Caco-2 (cell line): ENCODE measurements at regions not wholly inside any gene's neighbourhood (a gene's known extent, or its start where the extent isn't known, plus 50 kb on each side); places are given as distances from the start of the nearest gene placed in this dataset.

Source experiments
- BruUV-seq: library from RNA; stranded (reverse); fragments of 400-500 nt; replicated peaks from 2 replicates; lab custom pipeline; 2021; lab: Mats Ljungman, UMichigan
- CTCF ChIA-PET: fragments of 300-600 bp; sonication (Branson Sonifier 250); formaldehyde crosslinking; loops from one replicate; lab custom pipeline; 2022; ENCODE audit warnings: antibody characterized with exemption; lab: Charles Lee
- POLR2A ChIA-PET: fragments of 300-600 bp; sonication (Branson Sonifier 250); formaldehyde crosslinking; loops from one replicate; lab custom pipeline; 2022; ENCODE audit warnings: antibody characterized with exemption; lab: Charles Lee
- DNase-seq, 2 experiments: peaks; one replicate each; pipeline versions ENCODE4 v3.0.0 to v3.0.0-alpha.2; 2020 to 2022
- H3K27me3 ChIP-seq: replicated peaks from 2 replicates; pipeline ENCODE4 v1.6.0; 2011; ENCODE audit warnings: low read length; ENCODE audit not compliant: control insufficient read depth, insufficient read depth
- H3K36me3 ChIP-seq: 2 replicates; pipeline ENCODE4 v1.5.1; 2011; ENCODE audit warnings: low read length; ENCODE audit not compliant: control insufficient read depth, insufficient read depth
- H3K4me1 ChIP-seq: fragments of 250-450 bp; sonication (Bioruptor Pico); 2 replicates; pipeline ENCODE4 v1.5.1; 2020; ENCODE audit warnings: mild to moderate bottlenecking
- H3K4me3 ChIP-seq: 2 replicates; pipeline ENCODE4 v1.5.1; 2011; ENCODE audit warnings: low read depth, mild to moderate bottlenecking, control low read depth, low read length
- H3K9me3 ChIP-seq: fragments of 250-450 bp; sonication (Bioruptor Pico); 2 replicates; pipeline ENCODE4 v1.5.1; 2020; ENCODE audit warnings: mild to moderate bottlenecking, moderate library complexity
- H3K27ac Mint-ChIP-seq: one replicate; pipeline ENCODE4 v1.8.0; 2022; ENCODE audit warnings: mixed read lengths; ENCODE audit not compliant: unreplicated experiment
- H3K27me3 Mint-ChIP-seq: one replicate; pipeline ENCODE4 v1.8.0; 2022; ENCODE audit warnings: mixed read lengths; ENCODE audit not compliant: insufficient read depth, unreplicated experiment
- H3K36me3 Mint-ChIP-seq: one replicate; pipeline ENCODE4 v1.8.0; 2022; ENCODE audit warnings: mild to moderate bottlenecking, mixed read lengths; ENCODE audit not compliant: insufficient read depth, unreplicated experiment
- H3K4me1 Mint-ChIP-seq: one replicate; pipeline ENCODE4 v1.8.0; 2022; ENCODE audit warnings: low read depth, mixed read lengths; ENCODE audit not compliant: unreplicated experiment
- H3K4me3 Mint-ChIP-seq: one replicate; pipeline ENCODE4 v1.8.0; 2022; ENCODE audit warnings: mild to moderate bottlenecking, moderate library complexity, mixed read lengths; ENCODE audit not compliant: unreplicated experiment
- H3K9me3 Mint-ChIP-seq: one replicate; pipeline ENCODE4 v1.8.0; 2022; ENCODE audit warnings: mixed read lengths; ENCODE audit not compliant: unreplicated experiment
- intact Hi-C: fragments of 100-400 bp; cut with micrococcal nuclease; formaldehyde crosslinking; loops from one replicate; pipeline ENCODE4 v1.10.0; 2022; ENCODE audit not compliant: unreplicated experiment
- TF ChIP-seq, protein P1 (sequence below), 2 experiments: fragments of 200-600 bp in 1 of 2; IDR thresholded peaks; 1 replicate in 1 of 2; 2 replicates in 1 of 2; pipeline versions ENCODE4 v1.5.1 to v1.8.0; 2011 to 2022; ENCODE audit warnings: antibody characterized with exemption in 1 of 2, control low read depth in 1 of 2, inconsistent platforms in 1 of 2, low read depth in 1 of 2, low read length in 1 of 2, mild to moderate bottlenecking in 1 of 2, moderate library complexity in 1 of 2; ENCODE audit not compliant: insufficient read depth in 1 of 2, severe bottlenecking in 1 of 2, unreplicated experiment in 1 of 2

DNA sequence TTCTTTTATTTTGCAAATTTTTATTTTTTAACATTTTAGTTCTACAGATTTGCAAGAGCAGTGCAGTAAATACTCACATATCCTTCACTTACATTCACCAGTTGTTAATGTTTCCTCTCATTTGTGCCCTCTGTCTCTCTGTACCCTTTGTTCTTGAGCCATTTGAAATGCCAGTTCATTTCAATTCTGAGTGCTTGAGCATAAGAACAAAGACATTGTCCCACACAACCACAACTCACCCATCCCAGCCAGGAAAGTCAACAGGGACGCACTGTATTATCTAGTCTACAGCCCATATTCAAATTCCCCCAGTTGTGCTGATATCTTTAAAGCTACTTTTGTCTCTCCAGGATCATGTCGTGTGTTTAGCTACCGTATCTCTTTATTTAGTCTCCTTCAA, 141.4 kb upstream of the SLC6A11 start:
- CTCF ChIA-PET = no interaction called here

DNA sequence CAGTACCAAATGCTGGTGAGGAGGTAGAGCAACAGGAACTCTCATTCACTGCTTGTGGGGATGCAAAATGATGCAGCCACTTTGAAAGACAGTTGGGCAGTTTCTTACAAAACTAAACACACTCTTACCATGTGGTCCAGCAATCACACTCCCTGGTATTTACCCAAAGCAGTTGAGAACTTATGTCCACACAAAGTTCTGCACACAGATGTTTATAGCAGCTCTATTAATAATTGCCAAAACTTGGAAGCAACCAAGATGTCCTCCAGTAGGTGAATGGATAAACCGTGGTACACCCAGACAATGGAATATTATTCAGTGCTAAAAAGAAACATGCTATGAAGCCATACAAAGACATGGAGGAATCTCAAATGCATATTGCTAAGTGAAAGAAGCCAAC, 139.1 kb upstream of the SLC6A11 start:
- TF ChIP-seq, protein P1, sequence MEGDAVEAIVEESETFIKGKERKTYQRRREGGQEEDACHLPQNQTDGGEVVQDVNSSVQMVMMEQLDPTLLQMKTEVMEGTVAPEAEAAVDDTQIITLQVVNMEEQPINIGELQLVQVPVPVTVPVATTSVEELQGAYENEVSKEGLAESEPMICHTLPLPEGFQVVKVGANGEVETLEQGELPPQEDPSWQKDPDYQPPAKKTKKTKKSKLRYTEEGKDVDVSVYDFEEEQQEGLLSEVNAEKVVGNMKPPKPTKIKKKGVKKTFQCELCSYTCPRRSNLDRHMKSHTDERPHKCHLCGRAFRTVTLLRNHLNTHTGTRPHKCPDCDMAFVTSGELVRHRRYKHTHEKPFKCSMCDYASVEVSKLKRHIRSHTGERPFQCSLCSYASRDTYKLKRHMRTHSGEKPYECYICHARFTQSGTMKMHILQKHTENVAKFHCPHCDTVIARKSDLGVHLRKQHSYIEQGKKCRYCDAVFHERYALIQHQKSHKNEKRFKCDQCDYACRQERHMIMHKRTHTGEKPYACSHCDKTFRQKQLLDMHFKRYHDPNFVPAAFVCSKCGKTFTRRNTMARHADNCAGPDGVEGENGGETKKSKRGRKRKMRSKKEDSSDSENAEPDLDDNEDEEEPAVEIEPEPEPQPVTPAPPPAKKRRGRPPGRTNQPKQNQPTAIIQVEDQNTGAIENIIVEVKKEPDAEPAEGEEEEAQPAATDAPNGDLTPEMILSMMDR (IDR thresholded peaks at IDR 0.05; ENCODE audit: insufficient read depth in 1 of 2, low read depth in 1 of 2, low read length in 1 of 2, severe bottlenecking in 1 of 2, unreplicated experiment in 1 of 2) = no peak
- no peaks in the 10 kb centered on the region for H3K36me3 Mint-ChIP-seq
- Histone ChIP-seq H3K4me3 (no peak overlapping the region), H3K9me3 (no peaks in the 10 kb centered on the region), H3K4me1 (no peaks in the 10 kb centered on the region), H3K27me3 (no peaks in the 10 kb centered on the region), H3K36me3 (no peaks in the 10 kb centered on the region)
- H3K4me3 Mint-ChIP-seq = no peak overlapping the region
- BruUV-seq = no TSS peak
- ChIA-PET POLR2A (no interaction called here), CTCF (no interaction called here)
- no peaks in the 10 kb centered on the region for H3K9me3 Mint-ChIP-seq
- H3K27ac Mint-ChIP-seq = no peak overlapping the region
- intact Hi-C loops = no loop called here
- H3K4me1 Mint-ChIP-seq = no peaks in the 10 kb centered on the region
- no peak for DNase-seq
- H3K27me3 Mint-ChIP-seq = peaks cover 12% of the 10 kb centered on the region

More for the DNA sequence above, 141.4 kb upstream of the SLC6A11 start:
- no peak overlapping the region for H3K27ac Mint-ChIP-seq
- H3K9me3 Mint-ChIP-seq = no peaks in the 10 kb centered on the region
- Histone ChIP-seq H3K4me1 (no peaks in the 10 kb centered on the region), H3K4me3 (no peak overlapping the region), H3K9me3 (no peaks in the 10 kb centered on the region), H3K27me3 (no peaks in the 10 kb centered on the region), H3K36me3 (no peaks in the 10 kb centered on the region)
- POLR2A ChIA-PET = no interaction called here
- no TSS peak for BruUV-seq
- H3K36me3 Mint-ChIP-seq = no peaks in the 10 kb centered on the region
- TF ChIP-seq, protein P1 (IDR thresholded peaks at IDR 0.05; ENCODE audit: insufficient read depth in 1 of 2, low read depth in 1 of 2, low read length in 1 of 2, severe bottlenecking in 1 of 2, unreplicated experiment in 1 of 2) = no peak
- H3K27me3 Mint-ChIP-seq = peaks cover 12% of the 10 kb centered on the region
- H3K4me1 Mint-ChIP-seq = no peaks in the 10 kb centered on the region
- H3K4me3 Mint-ChIP-seq = no peak overlapping the region
- intact Hi-C loops = no loop called here
- no peak for DNase-seq

DNA sequence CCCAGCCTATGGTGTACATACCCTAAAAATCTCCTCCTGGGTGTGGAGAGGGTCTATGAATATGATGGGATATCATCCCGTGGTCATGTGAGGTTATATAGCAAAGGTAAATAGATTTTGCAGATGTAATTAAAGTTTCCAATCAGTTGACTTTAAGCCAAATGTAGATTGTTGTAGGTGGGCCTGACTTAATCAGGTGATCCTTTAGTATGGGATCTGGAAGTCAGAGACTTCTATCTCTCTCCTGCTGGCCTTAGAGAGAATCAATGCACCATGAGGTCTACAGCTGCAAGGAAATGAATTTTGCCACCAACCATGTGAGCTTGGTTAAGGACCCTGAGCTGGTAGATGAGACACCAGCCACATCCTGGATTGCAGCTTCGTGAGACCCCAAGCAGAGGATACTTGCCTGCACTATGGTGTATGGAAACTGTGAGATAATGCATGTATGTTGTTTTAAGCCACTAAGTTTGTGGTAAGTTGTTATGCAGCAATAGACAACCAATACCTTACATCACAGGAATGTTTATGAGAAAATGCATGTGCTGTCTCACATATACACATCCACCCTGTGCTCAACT, 137.1 kb upstream of the SLC6A11 start:
- Mint-ChIP-seq H3K4me1 (no peaks in the 10 kb centered on the region), H3K4me3 (no peak overlapping the region), H3K36me3 (no peaks in the 10 kb centered on the region), H3K27ac (no peak overlapping the region), H3K27me3 (peaks cover 10% of the 10 kb centered on the region), H3K9me3 (no peaks in the 10 kb centered on the region)
- Histone ChIP-seq H3K4me1 (no peaks in the 10 kb centered on the region), H3K36me3 (no peaks in the 10 kb centered on the region), H3K27me3 (no peaks in the 10 kb centered on the region), H3K4me3 (no peak overlapping the region), H3K9me3 (no peaks in the 10 kb centered on the region)
- CTCF ChIA-PET = no interaction called here
- TF ChIP-seq, protein P1 (IDR thresholded peaks at IDR 0.05; ENCODE audit: insufficient read depth in 1 of 2, low read depth in 1 of 2, low read length in 1 of 2, severe bottlenecking in 1 of 2, unreplicated experiment in 1 of 2) = no peak
- intact Hi-C loops = no loop called here
- DNase-seq = no peak
- POLR2A ChIA-PET = no interaction called here
- BruUV-seq = no TSS peak
